ENCODE measurements at regions not wholly inside any gene's neighbourhood (a gene's known extent, or its start where the extent isn't known, plus 50 kb on each side); places are given as distances from the start of the nearest gene placed in this dataset.

DNA sequence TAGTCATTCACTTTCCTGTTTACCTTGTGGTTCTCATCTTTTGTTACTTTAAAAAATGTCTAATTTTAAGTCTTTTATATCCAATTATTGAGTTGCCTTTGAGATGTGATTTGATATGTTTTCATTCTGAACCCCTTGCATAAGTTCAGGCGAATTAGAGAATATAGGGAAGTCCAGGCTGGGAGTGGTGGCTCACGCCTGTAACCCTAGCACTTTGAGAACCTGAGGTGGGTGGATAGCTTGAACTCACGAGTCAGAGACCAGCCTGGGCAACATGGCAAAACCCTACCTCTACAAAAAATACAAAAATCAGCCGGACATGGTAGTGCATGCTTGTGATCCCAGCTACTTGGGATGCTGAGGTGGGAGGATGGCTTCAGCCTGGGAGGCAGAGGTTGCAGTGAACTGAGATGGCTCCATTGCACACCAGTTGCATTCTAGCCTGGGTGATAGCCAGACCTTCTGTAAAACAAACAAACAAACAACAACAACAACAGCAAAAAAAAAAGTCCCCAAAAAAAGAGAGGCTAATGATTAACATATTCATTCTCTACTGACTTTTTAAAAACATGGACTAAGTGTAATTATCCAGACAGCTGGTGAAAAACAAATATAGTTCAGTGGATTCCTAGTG lies 451.1 kb upstream of the RGS6 start:
- TF ChIP-seq POLR2A (IDR thresholded peaks at IDR 0.05): no peak
- TF ChIP-seq, protein P1, sequence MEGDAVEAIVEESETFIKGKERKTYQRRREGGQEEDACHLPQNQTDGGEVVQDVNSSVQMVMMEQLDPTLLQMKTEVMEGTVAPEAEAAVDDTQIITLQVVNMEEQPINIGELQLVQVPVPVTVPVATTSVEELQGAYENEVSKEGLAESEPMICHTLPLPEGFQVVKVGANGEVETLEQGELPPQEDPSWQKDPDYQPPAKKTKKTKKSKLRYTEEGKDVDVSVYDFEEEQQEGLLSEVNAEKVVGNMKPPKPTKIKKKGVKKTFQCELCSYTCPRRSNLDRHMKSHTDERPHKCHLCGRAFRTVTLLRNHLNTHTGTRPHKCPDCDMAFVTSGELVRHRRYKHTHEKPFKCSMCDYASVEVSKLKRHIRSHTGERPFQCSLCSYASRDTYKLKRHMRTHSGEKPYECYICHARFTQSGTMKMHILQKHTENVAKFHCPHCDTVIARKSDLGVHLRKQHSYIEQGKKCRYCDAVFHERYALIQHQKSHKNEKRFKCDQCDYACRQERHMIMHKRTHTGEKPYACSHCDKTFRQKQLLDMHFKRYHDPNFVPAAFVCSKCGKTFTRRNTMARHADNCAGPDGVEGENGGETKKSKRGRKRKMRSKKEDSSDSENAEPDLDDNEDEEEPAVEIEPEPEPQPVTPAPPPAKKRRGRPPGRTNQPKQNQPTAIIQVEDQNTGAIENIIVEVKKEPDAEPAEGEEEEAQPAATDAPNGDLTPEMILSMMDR (IDR thresholded peaks at IDR 0.05): no peak
